Left cardiac atrium (tissue), 4 donors: ENCODE measurements at regions not wholly inside any gene's neighbourhood (a gene's known extent, or its start where the extent isn't known, plus 50 kb on each side); places are given as distances from the start of the nearest gene placed in this dataset.

Experiments
- ATAC-seq, 2 donors: fragments of 200-7000 bp; cut with Tn5 transposase; one replicate each; pipeline ENCODE4 v1.9.1; 2020; ENCODE audit warnings: mild to moderate bottlenecking in 2 of 2, moderate library complexity in 2 of 2
- DNase-seq: peaks from one replicate; pipeline ENCODE4 v3.0.0-alpha.2; 2020
- intact Hi-C, 2 donors: fragments of 100-400 bp; cut with DNase I; formaldehyde crosslinking; loops; one replicate each; pipeline versions ENCODE4 v1.14.1 to v1.15.1; 2022 to 2023
- donor health status: DM: no; HTN: yes; CAD: no.
- donor health status: DM: no; HTN: yes; CAD: no; lungs with severe emphysema.
- donor health status: DM: yes; HTN: yes; CAD: no.
- donor health status: Dilated cardiomyopathy.

- ATAC-seq: peak; percentile 62 to 85
- intact Hi-C loops: no loop called here
- DNase-seq: no peak
Measured at GRCh38 chr3:43883729-43884396, 193.1 kb downstream of the ABHD5 start.

GRCh38 chr3:43884581-43884980, 193.8 kb downstream of the ABHD5 start:
- DNase-seq: no peak
- no peak for ATAC-seq
- intact Hi-C loops: no loop called here

GRCh38 chr3:43885908-43886618, 195.3 kb downstream of the ABHD5 start:
- DNase-seq: no peak
- intact Hi-C loops: no loop called here
- ATAC-seq: peak; percentile 48 to 85

- ATAC-seq: no peak
- DNase-seq: no peak
- intact Hi-C loops: no loop called here
Measured at GRCh38 chr3:43892061-43892460, 201.3 kb downstream of the ABHD5 start.

- ATAC-seq: no peak
- DNase-seq: no peak
- intact Hi-C loops: no loop called here
Measured at GRCh38 chr3:43892526-43892925, 201.8 kb downstream of the ABHD5 start.

- intact Hi-C loops: no loop called here
- DNase-seq (no peak), ATAC-seq (peak in 1 of 2 donors; percentile 38)
Measured at GRCh38 chr3:43893727-43894126, 203.0 kb downstream of the ABHD5 start.

- ATAC-seq (peak; percentile 93 to 94), DNase-seq (peak; percentile 77)
- intact Hi-C loops: no loop called here
Measured at GRCh38 chr3:43894176-43895049, 203.7 kb downstream of the ABHD5 start.

GRCh38 chr3:43895573-43895972, 204.8 kb downstream of the ABHD5 start:
- no peak for DNase-seq
- ATAC-seq: no peak
- intact Hi-C loops: no loop called here

- ATAC-seq (no peak), DNase-seq (no peak)
- intact Hi-C loops: no loop called here
Measured at GRCh38 chr3:43902415-43902814, 211.7 kb downstream of the ABHD5 start.

GRCh38 chr3:43905157-43905556, 214.4 kb downstream of the ABHD5 start:
- intact Hi-C loops: no loop called here
- ATAC-seq (no peak), DNase-seq (no peak)

- ATAC-seq (no peak), DNase-seq (no peak)
- intact Hi-C loops: no loop called here
Measured at GRCh38 chr3:43906849-43907507, 216.2 kb downstream of the ABHD5 start.

GRCh38 chr3:43907508-43907858, 216.7 kb downstream of the ABHD5 start:
- DNase-seq (no peak), ATAC-seq (no peak)
- intact Hi-C loops: no loop called here

- intact Hi-C loops: no loop called here
- ATAC-seq (no peak), DNase-seq (no peak)
Measured at GRCh38 chr3:43908456-43908855, 217.7 kb downstream of the ABHD5 start.

- intact Hi-C loops: no loop called here
- ATAC-seq (peak; percentile 41 to 79), DNase-seq (peak; percentile 22)
Measured at GRCh38 chr3:43909149-43909548, 218.4 kb downstream of the ABHD5 start.

GRCh38 chr3:43910750-43911149, 220.0 kb downstream of the ABHD5 start:
- ATAC-seq (no peak), DNase-seq (no peak)
- intact Hi-C loops: no loop called here

GRCh38 chr3:43913036-43913948, 222.6 kb downstream of the ABHD5 start:
- intact Hi-C loops: no loop called here
- ATAC-seq (no peak), DNase-seq (no peak)

GRCh38 chr3:43914269-43914668, 223.5 kb downstream of the ABHD5 start:
- ATAC-seq (no peak), DNase-seq (no peak)
- intact Hi-C loops: no loop called here

- intact Hi-C loops: no loop called here
- ATAC-seq: no peak
- no peak for DNase-seq
Measured at GRCh38 chr3:43915546-43915945, 224.8 kb downstream of the ABHD5 start.

GRCh38 chr3:43917361-43917760, 226.6 kb downstream of the ABHD5 start:
- DNase-seq: no peak
- no peak for ATAC-seq
- intact Hi-C loops: no loop called here
